Hematopoietic multipotent progenitor cell treated with erythropoietin and hydrocortisone succinate and interleukin-3 and kit ligand, for 4 days (in vitro differentiated cells): ENCODE measurements at regions not wholly inside any gene's neighbourhood (a gene's known extent, or its start where the extent isn't known, plus 50 kb on each side); places are given as distances from the start of the nearest gene placed in this dataset.
"Not testable (repeated sequence)": the region's sequence is repeated elsewhere in the genome, so short reads cannot be mapped to it uniquely, and the experiment has no call there.

Source experiments
- DNase-seq: peaks from one replicate; pipeline ENCODE4 v3.0.0-alpha.2; 2015

- no peak for DNase-seq
Observed at GRCh38 chr2:184268900-184269477, 329.3 kb upstream of the ZNF804A start.

GRCh38 chr2:184270660-184271059 lies 327.7 kb upstream of the ZNF804A start:
- DNase-seq = no peak

- no peak for DNase-seq
Observed at GRCh38 chr2:184272056-184272455, 326.3 kb upstream of the ZNF804A start.

GRCh38 chr2:184294831-184295230 lies 303.5 kb upstream of the ZNF804A start:
- DNase-seq = no peak

GRCh38 chr2:184297085-184297484 lies 301.2 kb upstream of the ZNF804A start:
- DNase-seq = no peak

GRCh38 chr2:184302506-184302905 lies 295.8 kb upstream of the ZNF804A start:
- no peak for DNase-seq

- DNase-seq = no peak
Observed at GRCh38 chr2:184304006-184304405, 294.3 kb upstream of the ZNF804A start.

- DNase-seq = no peak
Observed at GRCh38 chr2:184305105-184305504, 293.2 kb upstream of the ZNF804A start.

GRCh38 chr2:184308706-184309105 lies 289.6 kb upstream of the ZNF804A start:
- DNase-seq = no peak

GRCh38 chr2:184312970-184313369 lies 285.4 kb upstream of the ZNF804A start:
- no peak for DNase-seq

- DNase-seq = no peak
Observed at GRCh38 chr2:184314829-184315228, 283.5 kb upstream of the ZNF804A start.

GRCh38 chr2:184316921-184317320 lies 281.4 kb upstream of the ZNF804A start:
- DNase-seq = no peak

- no peak for DNase-seq
Observed at GRCh38 chr2:184322615-184323014, 275.7 kb upstream of the ZNF804A start.

- no peak for DNase-seq
Observed at GRCh38 chr2:184326066-184326465, 272.3 kb upstream of the ZNF804A start.

- not testable (repeated sequence) for DNase-seq
Observed at GRCh38 chr2:184327805-184328204, 270.5 kb upstream of the ZNF804A start.

GRCh38 chr2:184330561-184330960 lies 267.8 kb upstream of the ZNF804A start:
- DNase-seq = not testable (repeated sequence)

- DNase-seq = no peak
Observed at GRCh38 chr2:184336688-184337087, 261.6 kb upstream of the ZNF804A start.

- no peak for DNase-seq
Observed at GRCh38 chr2:184338771-184339170, 259.6 kb upstream of the ZNF804A start.

- DNase-seq = no peak
Observed at GRCh38 chr2:184339966-184340365, 258.4 kb upstream of the ZNF804A start.

GRCh38 chr2:184346338-184346862 lies 251.9 kb upstream of the ZNF804A start:
- no peak for DNase-seq

- no peak for DNase-seq
Observed at GRCh38 chr2:184351126-184351525, 247.2 kb upstream of the ZNF804A start.

- DNase-seq = peak; percentile 8
Observed at GRCh38 chr2:184357033-184357432, 241.3 kb upstream of the ZNF804A start.

- no peak for DNase-seq
Observed at GRCh38 chr2:184359379-184359778, 238.9 kb upstream of the ZNF804A start.

- no peak for DNase-seq
Observed at GRCh38 chr2:184363213-184363612, 235.1 kb upstream of the ZNF804A start.

GRCh38 chr2:184367211-184367610 lies 231.1 kb upstream of the ZNF804A start:
- DNase-seq = no peak
